ENCODE measurements at regions not wholly inside any gene's neighbourhood (a gene's known extent, or its start where the extent isn't known, plus 50 kb on each side); places are given as distances from the start of the nearest gene placed in this dataset.

GRCh38 chr2:3126911-3127621, 250.6 kb downstream of the EIPR1 start:
- Mint-ChIP-seq H3K27ac (ENCODE audit: low read depth, unreplicated experiment) (no peak overlapping the region), H3K36me3 (ENCODE audit: insufficient read depth, unreplicated experiment) (no peaks in the 10 kb centered on the region), H3K4me1 (ENCODE audit: insufficient read depth, unreplicated experiment) (no peaks in the 10 kb centered on the region), H3K9me3 (ENCODE audit: unreplicated experiment) (no peaks in the 10 kb centered on the region), H3K4me3 (ENCODE audit: unreplicated experiment) (no peak overlapping the region), H3K27me3 (ENCODE audit: insufficient read depth, unreplicated experiment) (peaks cover 12% of the 10 kb centered on the region)
- no TSS peak for BruUV-seq (replicated peaks)
- ChIA-PET POLR2A (no interaction called here), CTCF (interaction anchor here (1.4 kb wide), 1 partner anchor 9 kb away, joined by 3 read pairs; no protein-coding TSS in a partner anchor)
- DNase-seq (ENCODE audit: unreplicated experiment): no peak
- TF ChIP-seq, protein P1, sequence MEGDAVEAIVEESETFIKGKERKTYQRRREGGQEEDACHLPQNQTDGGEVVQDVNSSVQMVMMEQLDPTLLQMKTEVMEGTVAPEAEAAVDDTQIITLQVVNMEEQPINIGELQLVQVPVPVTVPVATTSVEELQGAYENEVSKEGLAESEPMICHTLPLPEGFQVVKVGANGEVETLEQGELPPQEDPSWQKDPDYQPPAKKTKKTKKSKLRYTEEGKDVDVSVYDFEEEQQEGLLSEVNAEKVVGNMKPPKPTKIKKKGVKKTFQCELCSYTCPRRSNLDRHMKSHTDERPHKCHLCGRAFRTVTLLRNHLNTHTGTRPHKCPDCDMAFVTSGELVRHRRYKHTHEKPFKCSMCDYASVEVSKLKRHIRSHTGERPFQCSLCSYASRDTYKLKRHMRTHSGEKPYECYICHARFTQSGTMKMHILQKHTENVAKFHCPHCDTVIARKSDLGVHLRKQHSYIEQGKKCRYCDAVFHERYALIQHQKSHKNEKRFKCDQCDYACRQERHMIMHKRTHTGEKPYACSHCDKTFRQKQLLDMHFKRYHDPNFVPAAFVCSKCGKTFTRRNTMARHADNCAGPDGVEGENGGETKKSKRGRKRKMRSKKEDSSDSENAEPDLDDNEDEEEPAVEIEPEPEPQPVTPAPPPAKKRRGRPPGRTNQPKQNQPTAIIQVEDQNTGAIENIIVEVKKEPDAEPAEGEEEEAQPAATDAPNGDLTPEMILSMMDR (IDR thresholded peaks at IDR 0.05; ENCODE audit: unreplicated experiment): no peak
- intact Hi-C loops (cut with micrococcal nuclease): no loop called here

GRCh38 chr2:3126171-3126910, 251.3 kb downstream of the EIPR1 start:
- Mint-ChIP-seq H3K36me3 (ENCODE audit: insufficient read depth, unreplicated experiment) (no peaks in the 10 kb centered on the region), H3K27ac (ENCODE audit: low read depth, unreplicated experiment) (no peak overlapping the region), H3K4me3 (ENCODE audit: unreplicated experiment) (no peak overlapping the region), H3K4me1 (ENCODE audit: insufficient read depth, unreplicated experiment) (no peaks in the 10 kb centered on the region), H3K27me3 (ENCODE audit: insufficient read depth, unreplicated experiment) (peaks cover 12% of the 10 kb centered on the region), H3K9me3 (ENCODE audit: unreplicated experiment) (no peaks in the 10 kb centered on the region)
- CTCF ChIA-PET: interaction anchor here (1.4 kb wide), 1 partner anchor 8 kb away, joined by 3 read pairs; no protein-coding TSS in a partner anchor
- TF ChIP-seq, protein P1 (IDR thresholded peaks at IDR 0.05; ENCODE audit: unreplicated experiment): no peak
- POLR2A ChIA-PET: no interaction called here
- DNase-seq (ENCODE audit: unreplicated experiment): no peak
- no TSS peak for BruUV-seq (replicated peaks)
- intact Hi-C loops (cut with micrococcal nuclease): no loop called here

DNA sequence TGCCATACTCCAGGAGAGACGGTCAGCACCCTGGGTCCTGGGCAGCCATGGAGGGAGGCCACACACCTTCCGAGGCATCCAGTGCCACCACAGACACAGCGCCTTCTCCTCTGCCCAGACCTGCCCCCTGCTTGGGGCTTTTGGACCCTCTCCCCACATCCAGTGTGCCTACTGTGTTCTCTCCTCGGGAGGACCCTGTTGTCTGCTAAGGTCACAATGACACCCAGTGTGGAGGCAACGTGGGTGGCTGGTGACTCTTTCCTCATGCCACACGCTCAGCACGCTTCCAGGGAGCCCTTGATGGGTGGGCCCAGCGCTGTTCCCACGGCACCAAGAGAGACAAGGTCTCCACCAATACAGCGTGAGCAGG, 251.9 kb downstream of the EIPR1 start:
- no TSS peak for BruUV-seq (replicated peaks)
- no peak for DNase-seq (ENCODE audit: unreplicated experiment)
- intact Hi-C loops (cut with micrococcal nuclease): no loop called here
- CTCF ChIA-PET: no interaction called here
- Mint-ChIP-seq H3K27ac (ENCODE audit: low read depth, unreplicated experiment) (no peak overlapping the region), H3K4me3 (ENCODE audit: unreplicated experiment) (no peak overlapping the region), H3K9me3 (ENCODE audit: unreplicated experiment) (no peaks in the 10 kb centered on the region), H3K36me3 (ENCODE audit: insufficient read depth, unreplicated experiment) (no peaks in the 10 kb centered on the region), H3K27me3 (ENCODE audit: insufficient read depth, unreplicated experiment) (peaks cover 7% of the 10 kb centered on the region), H3K4me1 (ENCODE audit: insufficient read depth, unreplicated experiment) (no peaks in the 10 kb centered on the region)
- TF ChIP-seq, protein P1 (IDR thresholded peaks at IDR 0.05; ENCODE audit: unreplicated experiment): no peak
- POLR2A ChIA-PET: no interaction called here

GRCh38 chr2:3125001-3125760, 252.4 kb downstream of the EIPR1 start:
- DNase-seq (ENCODE audit: unreplicated experiment): no peak
- peaks cover under 1% of the 10 kb centered on the region for H3K27me3 Mint-ChIP-seq (ENCODE audit: insufficient read depth, unreplicated experiment)
- H3K4me3 Mint-ChIP-seq (ENCODE audit: unreplicated experiment): no peak overlapping the region
- TF ChIP-seq, protein P1 (IDR thresholded peaks at IDR 0.05; ENCODE audit: unreplicated experiment): no peak
- H3K36me3 Mint-ChIP-seq (ENCODE audit: insufficient read depth, unreplicated experiment): no peaks in the 10 kb centered on the region
- BruUV-seq (replicated peaks): no TSS peak
- H3K4me1 Mint-ChIP-seq (ENCODE audit: insufficient read depth, unreplicated experiment): no peaks in the 10 kb centered on the region
- intact Hi-C loops (cut with micrococcal nuclease): no loop called here
- CTCF ChIA-PET: interaction anchor here (0.6 kb wide), 1 partner anchor 1238 kb away, joined by 4 read pairs; no protein-coding TSS in a partner anchor
- POLR2A ChIA-PET: no interaction called here
- no peak overlapping the region for H3K27ac Mint-ChIP-seq (ENCODE audit: low read depth, unreplicated experiment)
- H3K9me3 Mint-ChIP-seq (ENCODE audit: unreplicated experiment): peaks cover 3% of the 10 kb centered on the region

Measured in MCF 10A (cell line).